GM12875 (cell line): ENCODE measurements at regions not wholly inside any gene's neighbourhood (a gene's known extent, or its start where the extent isn't known, plus 50 kb on each side); places are given as distances from the start of the nearest gene placed in this dataset.

Experiments used
- H3K4me3 ChIP-seq: one replicate; pipeline ENCODE4 v1.5.1; 2011; ENCODE audit warnings: low read depth, low read length, control low read depth
- TF ChIP-seq, protein P1 (sequence below): IDR thresholded peaks from 2 replicates; pipeline ENCODE4 v1.5.1; 2011; ENCODE audit warnings: low read depth, mild to moderate bottlenecking, control low read depth, inconsistent platforms, low read length, moderate library complexity, borderline replicate concordance; ENCODE audit not compliant: insufficient read depth

DNA sequence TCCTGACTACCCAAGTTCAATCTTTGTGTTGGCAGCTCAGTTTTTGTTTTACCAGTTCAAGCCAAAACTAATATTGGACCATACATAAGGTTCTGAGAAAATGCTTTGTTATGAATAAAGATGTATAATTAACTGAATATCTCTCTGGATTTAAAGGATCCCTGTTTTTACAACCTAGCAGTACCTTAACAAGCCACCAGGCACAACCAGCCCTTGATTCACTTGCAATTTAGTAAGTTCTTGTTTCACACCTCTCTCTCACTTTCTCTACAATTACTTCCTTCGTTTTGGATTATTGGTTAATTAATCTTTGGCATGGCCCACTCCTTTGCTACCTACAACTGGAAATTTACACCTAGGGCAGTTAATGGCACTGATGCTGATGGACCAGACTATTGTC is 531.9 kb downstream of the SQOR start:
- TF ChIP-seq, protein P1, sequence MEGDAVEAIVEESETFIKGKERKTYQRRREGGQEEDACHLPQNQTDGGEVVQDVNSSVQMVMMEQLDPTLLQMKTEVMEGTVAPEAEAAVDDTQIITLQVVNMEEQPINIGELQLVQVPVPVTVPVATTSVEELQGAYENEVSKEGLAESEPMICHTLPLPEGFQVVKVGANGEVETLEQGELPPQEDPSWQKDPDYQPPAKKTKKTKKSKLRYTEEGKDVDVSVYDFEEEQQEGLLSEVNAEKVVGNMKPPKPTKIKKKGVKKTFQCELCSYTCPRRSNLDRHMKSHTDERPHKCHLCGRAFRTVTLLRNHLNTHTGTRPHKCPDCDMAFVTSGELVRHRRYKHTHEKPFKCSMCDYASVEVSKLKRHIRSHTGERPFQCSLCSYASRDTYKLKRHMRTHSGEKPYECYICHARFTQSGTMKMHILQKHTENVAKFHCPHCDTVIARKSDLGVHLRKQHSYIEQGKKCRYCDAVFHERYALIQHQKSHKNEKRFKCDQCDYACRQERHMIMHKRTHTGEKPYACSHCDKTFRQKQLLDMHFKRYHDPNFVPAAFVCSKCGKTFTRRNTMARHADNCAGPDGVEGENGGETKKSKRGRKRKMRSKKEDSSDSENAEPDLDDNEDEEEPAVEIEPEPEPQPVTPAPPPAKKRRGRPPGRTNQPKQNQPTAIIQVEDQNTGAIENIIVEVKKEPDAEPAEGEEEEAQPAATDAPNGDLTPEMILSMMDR, result no peak

GRCh38 chr15:46170326-46170725 is 535.5 kb downstream of the SQOR start:
- TF ChIP-seq, protein P1, result no peak
- no peak overlapping the region for H3K4me3 ChIP-seq

More for the DNA sequence above, 531.9 kb downstream of the SQOR start:
- no peak overlapping the region for H3K4me3 ChIP-seq

DNA sequence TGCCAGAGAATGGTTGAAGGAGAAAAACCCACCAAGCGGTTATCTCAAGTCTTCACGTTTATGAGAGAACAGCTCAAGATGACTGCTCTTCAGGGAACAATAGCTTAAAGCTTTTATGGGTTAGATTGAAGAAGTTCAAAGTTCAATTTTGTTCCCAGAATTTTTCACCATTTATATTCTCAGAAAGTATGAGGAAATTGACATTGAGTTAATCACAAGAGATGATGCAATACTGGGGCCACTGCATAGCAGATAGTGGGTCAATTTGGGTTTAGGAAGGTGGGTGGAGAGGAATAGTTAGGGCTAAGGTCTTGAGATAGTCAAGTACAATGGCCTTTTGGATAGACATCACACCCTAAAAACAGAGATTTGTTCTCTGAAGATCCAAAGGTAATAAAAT is 539.3 kb downstream of the SQOR start:
- TF ChIP-seq, protein P1, result no peak
- H3K4me3 ChIP-seq, result no peak overlapping the region

DNA sequence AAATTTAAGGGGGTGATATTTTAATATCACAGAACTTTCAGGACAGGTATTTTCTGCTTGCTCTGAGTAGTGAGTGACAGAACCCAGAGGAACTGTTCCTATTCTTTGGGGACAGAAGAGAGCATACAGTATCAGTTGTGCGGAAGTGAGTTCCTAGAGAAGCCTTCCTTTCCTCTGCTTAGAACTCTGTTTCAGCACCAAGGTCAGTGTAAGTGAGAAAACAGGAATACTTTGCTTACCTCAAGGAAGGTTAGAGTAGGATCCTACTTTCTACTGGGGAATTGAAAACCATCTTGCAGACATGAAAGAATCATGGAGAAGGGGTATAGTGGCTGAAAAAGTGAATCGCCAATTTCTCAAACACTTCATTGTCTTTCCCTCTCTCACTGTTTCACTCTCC is 542.4 kb downstream of the SQOR start:
- no peak overlapping the region for H3K4me3 ChIP-seq
- TF ChIP-seq, protein P1, result no peak

GRCh38 chr15:46178138-46178537 is 543.3 kb downstream of the SQOR start:
- H3K4me3 ChIP-seq, result no peak overlapping the region
- TF ChIP-seq, protein P1, result no peak

DNA sequence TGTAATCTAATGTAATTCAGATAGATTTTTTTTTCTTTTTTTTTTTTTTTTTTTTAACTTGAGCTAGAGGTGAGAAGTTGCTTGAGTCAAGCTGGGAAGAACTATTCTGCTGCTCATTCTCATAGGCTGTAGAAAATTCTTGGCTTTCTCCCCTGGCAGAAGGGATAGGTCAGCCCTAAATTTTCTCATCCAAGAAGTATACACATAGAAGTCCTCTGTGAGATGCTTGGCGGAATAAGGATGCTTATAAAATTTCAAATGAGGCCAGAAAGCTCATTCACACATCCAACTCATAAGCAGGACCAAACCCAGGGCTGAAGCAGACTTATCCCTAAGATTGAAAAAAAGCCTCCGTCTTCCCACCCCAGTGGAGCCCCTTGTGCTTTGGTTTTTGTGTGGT is 572.5 kb downstream of the SQOR start:
- H3K4me3 ChIP-seq, result no peak overlapping the region
- TF ChIP-seq, protein P1, result no peak

- H3K4me3 ChIP-seq, result no peak overlapping the region
- TF ChIP-seq, protein P1, result no peak
Measured at GRCh38 chr15:46213551-46213950, 578.7 kb downstream of the SQOR start.
